Prostate gland (tissue), 2 donors: ENCODE measurements at regions not wholly inside any gene's neighbourhood (a gene's known extent, or its start where the extent isn't known, plus 50 kb on each side); places are given as distances from the start of the nearest gene placed in this dataset.

Experiments used
- DNase-seq: peaks from one replicate; pipeline ENCODE4 v3.0.0-alpha.2; 2019; ENCODE audit warnings: low spot score
- H3K27ac ChIP-seq, 2 donors: fragments of 200-600 bp; sonication (generic); 2 replicates each; pipeline ENCODE4 v1.5.1; 2017 to 2019
- H3K27me3 ChIP-seq: fragments of 200-600 bp; sonication (generic); replicated peaks from 2 replicates; pipeline ENCODE4 v1.5.1; 2019; ENCODE audit not compliant: insufficient read depth
- H3K36me3 ChIP-seq, 2 donors: fragments of 200-600 bp; sonication (generic); 1 replicate in 1 of 2; 2 replicates in 1 of 2; pipeline versions ENCODE4 v1.5.1 to v1.8.1; 2017 to 2019
- H3K4me1 ChIP-seq: fragments of 200-600 bp; sonication (generic); replicated peaks from 2 replicates; pipeline ENCODE4 v1.5.1; 2019
- H3K4me3 ChIP-seq, 2 donors: fragments of 200-600 bp; sonication (generic); 2 replicates each; pipeline ENCODE4 v1.5.1; 2017 to 2019
- H3K9me3 ChIP-seq: fragments of 200-600 bp; sonication (generic); 2 replicates; pipeline ENCODE4 v1.5.1; 2017
- CTCF ChIP-seq, 4 experiments: fragments of 200-600 bp in 2 of 4; fragments of 450-650 bp in 2 of 4; sonication (generic) in 2 of 4; IDR thresholded peaks; 1 replicate in 3 of 4; 2 replicates in 1 of 4; pipeline ENCODE4 v1.5.1; 2016 to 2019; ENCODE audit warnings: antibody characterized with exemption in 4 of 4, mild to moderate bottlenecking in 2 of 4, moderate library complexity in 2 of 4
- POLR2A ChIP-seq: fragments of 450-650 bp; IDR thresholded peaks from one replicate; pipeline ENCODE4 v1.6.1; 2016; ENCODE audit warnings: antibody characterized with exemption, mild to moderate bottlenecking
- POLR2AphosphoS5 ChIP-seq: sonication (generic); formaldehyde crosslinking; IDR thresholded peaks from one replicate; pipeline ENCODE4 v1.6.1; 2017; ENCODE audit warnings: antibody characterized with exemption
- WGBS: methylation state at CpG from one replicate; pipeline ENCODE4 v1.1.5; 2018; 5-methylcytosine and 5-hydroxymethylcytosine counted together
- intact Hi-C: fragments of 100-400 bp; cut with DNase I; formaldehyde crosslinking; loops from one replicate; pipeline ENCODE4 v1.14.2; 2022

DNA sequence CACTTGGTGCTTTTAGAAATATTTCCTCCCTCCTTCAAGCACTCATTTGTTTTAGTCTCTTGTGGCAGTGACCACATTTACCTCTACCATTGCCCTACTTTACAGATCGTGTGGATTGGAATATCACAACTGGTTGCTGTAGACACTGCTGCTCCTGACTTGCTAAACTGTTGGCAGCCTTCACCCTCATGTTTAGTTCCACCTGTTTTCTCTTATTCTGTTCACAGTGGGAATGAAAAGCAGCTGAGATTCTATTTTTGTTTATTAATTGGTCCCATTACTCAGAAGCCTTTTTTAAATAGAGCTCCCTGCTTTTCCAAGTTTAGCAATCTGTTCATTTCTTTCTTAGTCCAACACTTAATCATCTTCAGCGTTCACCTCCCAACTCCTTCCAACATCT lies 308.9 kb downstream of the RWDD3 start:
- Histone ChIP-seq H3K4me3 (no peak overlapping the region), H3K27ac (no peak overlapping the region), H3K9me3 (no peaks in the 10 kb centered on the region), H3K36me3 (no peaks in the 10 kb centered on the region), H3K27me3 (no peaks in the 10 kb centered on the region), H3K4me1 (no peaks in the 10 kb centered on the region)
- no peak for DNase-seq
- WGBS, result 88% methylated on average over 2 of the region's 2 CpGs
- TF ChIP-seq POLR2AphosphoS5 (no peak), POLR2A (no peak), CTCF (IDR thresholded peaks at IDR 0.05) (no peak)
- intact Hi-C loops, result no loop called here

- TF ChIP-seq CTCF (IDR thresholded peaks at IDR 0.05) (no peak), POLR2A (no peak), POLR2AphosphoS5 (no peak)
- H3K36me3 ChIP-seq, result no peaks in the 10 kb centered on the region
- intact Hi-C loops, result no loop called here
These were observed 313.0 kb downstream of the RWDD3 start for GRCh38 chr1:95547005-95547404.

GRCh38 chr1:95548211-95548610 lies 314.2 kb downstream of the RWDD3 start:
- Histone ChIP-seq H3K4me1 (no peaks in the 10 kb centered on the region), H3K9me3 (no peaks in the 10 kb centered on the region), H3K4me3 (no peak overlapping the region), H3K36me3 (no peaks in the 10 kb centered on the region), H3K27me3 (no peaks in the 10 kb centered on the region), H3K27ac (no peak overlapping the region)
- intact Hi-C loops, result no loop called here
- TF ChIP-seq POLR2A, result no peak
- no peak for TF ChIP-seq CTCF (IDR thresholded peaks at IDR 0.05)
- TF ChIP-seq POLR2AphosphoS5, result no peak
- DNase-seq, result no peak
- 70% methylated on average over 1 of the region's 1 CpG for WGBS

More at GRCh38 chr1:95547005-95547404, 313.0 kb downstream of the RWDD3 start:
- no peaks in the 10 kb centered on the region for H3K4me1 ChIP-seq
- no peak overlapping the region for H3K27ac ChIP-seq
- no peak overlapping the region for H3K4me3 ChIP-seq
- WGBS, result 44% methylated on average over 2 of the region's 2 CpGs
- no peak for DNase-seq
- H3K9me3 ChIP-seq, result no peaks in the 10 kb centered on the region
- H3K27me3 ChIP-seq, result no peaks in the 10 kb centered on the region

DNA sequence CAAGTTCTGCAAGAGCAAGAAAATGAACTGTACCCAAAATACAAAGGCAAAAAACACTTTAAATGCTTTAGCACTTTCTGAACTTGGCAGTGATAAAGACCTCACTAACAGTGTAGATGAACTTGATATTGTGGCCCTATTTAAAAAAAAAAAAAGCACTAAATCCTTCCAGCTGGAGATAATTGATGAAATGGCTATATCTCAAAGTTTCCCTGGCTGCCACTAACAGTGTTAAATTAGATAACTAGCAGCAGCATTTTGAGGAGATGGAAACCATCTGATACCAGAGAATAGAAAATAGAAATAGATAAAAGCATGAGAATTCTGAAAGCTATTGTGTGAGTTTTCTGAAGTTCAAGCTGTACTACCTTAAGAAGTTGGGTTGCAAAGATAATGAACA lies 317.2 kb downstream of the RWDD3 start:
- H3K9me3 ChIP-seq, result no peaks in the 10 kb centered on the region
- H3K27ac ChIP-seq, result no peak overlapping the region
- no peak for DNase-seq
- TF ChIP-seq CTCF (IDR thresholded peaks at IDR 0.05) (no peak), POLR2AphosphoS5 (no peak), POLR2A (no peak)
- intact Hi-C loops, result no loop called here
- no peak overlapping the region for H3K4me3 ChIP-seq
- no peaks in the 10 kb centered on the region for H3K27me3 ChIP-seq
- no peaks in the 10 kb centered on the region for H3K36me3 ChIP-seq
- H3K4me1 ChIP-seq, result no peaks in the 10 kb centered on the region

DNA sequence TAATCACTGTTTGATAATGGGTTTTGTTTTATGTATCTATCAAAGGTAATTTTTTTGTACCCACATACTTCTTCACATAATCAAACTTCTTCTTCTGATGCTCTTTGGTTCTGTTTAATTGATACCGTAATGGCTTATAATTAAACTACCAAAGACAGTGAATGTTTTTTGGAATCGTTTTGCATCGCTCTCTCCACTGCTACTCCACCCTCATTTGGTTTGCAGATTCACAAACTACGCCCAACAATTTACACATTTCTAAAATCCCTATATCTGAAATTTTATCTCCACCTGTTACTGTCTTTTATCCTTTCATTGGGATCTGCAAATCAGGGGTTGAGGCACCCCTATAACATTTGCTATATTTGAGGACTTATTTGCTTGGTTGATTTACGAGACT lies 319.6 kb downstream of the RWDD3 start:
- Histone ChIP-seq H3K4me3 (no peak overlapping the region), H3K4me1 (no peaks in the 10 kb centered on the region), H3K36me3 (no peaks in the 10 kb centered on the region), H3K9me3 (no peaks in the 10 kb centered on the region), H3K27ac (no peak overlapping the region), H3K27me3 (no peaks in the 10 kb centered on the region)
- TF ChIP-seq CTCF (IDR thresholded peaks at IDR 0.05) (no peak), POLR2A (no peak), POLR2AphosphoS5 (no peak)
- DNase-seq, result no peak
- intact Hi-C loops, result no loop called here
- 64% methylated on average over 5 of the region's 5 CpGs for WGBS
